Large intestine (tissue), 3 donors: ENCODE measurements at regions not wholly inside any gene's neighbourhood (a gene's known extent, or its start where the extent isn't known, plus 50 kb on each side); places are given as distances from the start of the nearest gene placed in this dataset.

Experiments
- DNase-seq, 2 donors: peaks; one replicate each; pipeline versions ENCODE4 v3.0.0 to v3.0.0-alpha.2; 2013
- H3K27ac ChIP-seq: one replicate; pipeline ENCODE4 v1.5.1; 2013; ENCODE audit warnings: low read length
- H3K27me3 ChIP-seq: 2 replicates; pipeline ENCODE4 v1.6.1; 2013; ENCODE audit warnings: low read length; ENCODE audit not compliant: control insufficient read depth, insufficient read depth
- H3K36me3 ChIP-seq: 2 replicates; pipeline ENCODE4 v1.6.1; 2013; ENCODE audit warnings: low read length; ENCODE audit not compliant: control insufficient read depth, insufficient read depth
- H3K4me1 ChIP-seq: one replicate; pipeline ENCODE4 v1.6.1; 2013; ENCODE audit warnings: low read length; ENCODE audit not compliant: control insufficient read depth, insufficient read depth
- H3K4me3 ChIP-seq: one replicate; pipeline ENCODE4 v1.5.1; 2013; ENCODE audit warnings: low read length
- H3K9me3 ChIP-seq: one replicate; pipeline ENCODE4 v1.6.1; 2013; ENCODE audit warnings: mild to moderate bottlenecking, low read depth, low read length, moderate library complexity; ENCODE audit not compliant: control insufficient read depth
- WGBS: methylation state at CpG from one replicate; pipeline ENCODE4 v1.1.5; 2013; ENCODE audit warnings: low lambda C conversion rate; ENCODE audit not compliant: insufficient coverage; 5-methylcytosine and 5-hydroxymethylcytosine counted together

DNA sequence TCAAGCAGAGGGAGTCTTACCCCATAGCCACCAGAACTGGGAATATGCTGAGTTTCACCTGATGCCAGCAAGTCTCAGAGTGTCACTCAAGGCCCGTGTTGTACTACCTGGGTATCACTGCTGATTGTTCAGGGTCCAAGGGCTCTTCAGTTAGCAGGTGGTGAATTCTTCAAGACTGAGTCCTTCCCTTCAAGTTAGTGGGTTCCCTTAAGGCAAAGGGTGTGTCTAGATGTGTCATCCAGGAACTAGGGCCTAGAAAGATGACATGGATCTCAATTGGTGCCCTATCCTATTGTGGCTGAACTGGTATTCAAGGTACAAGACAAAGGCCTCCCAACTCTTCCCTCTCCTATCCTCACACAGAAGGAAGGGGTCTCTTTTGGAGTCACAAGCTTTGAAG, 159.9 kb upstream of the DIPK2B start:
- DNase-seq, result peak; percentile 5 to 15
- Histone ChIP-seq H3K4me1 (peaks cover 14% of the 10 kb centered on the region), H3K27me3 (no peaks in the 10 kb centered on the region), H3K9me3 (no peaks in the 10 kb centered on the region), H3K36me3 (no peaks in the 10 kb centered on the region), H3K27ac (peak overlapping the region; percentile 78), H3K4me3 (no peak overlapping the region)
- WGBS, result no CpG with 5 or more reads among the region's 1 CpG

DNA sequence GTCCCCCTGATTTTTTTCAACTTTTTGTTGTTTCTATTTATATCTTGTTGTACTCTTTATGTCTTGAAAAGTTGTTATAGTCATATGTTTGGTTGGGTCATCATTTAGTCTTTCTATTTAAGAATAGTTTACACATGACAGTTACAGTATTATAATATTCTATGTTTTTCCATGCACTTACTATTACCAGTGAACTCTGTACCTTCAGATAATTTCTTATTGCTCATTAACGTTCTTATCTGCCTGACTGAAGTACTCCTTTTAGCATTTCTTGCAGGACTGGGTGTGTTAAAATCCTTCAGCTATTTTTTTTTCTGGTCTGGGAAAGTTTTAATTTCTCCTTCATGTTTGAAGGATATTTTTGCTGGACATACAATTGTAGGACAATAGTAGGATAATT, 157.7 kb upstream of the DIPK2B start:
- no peaks in the 10 kb centered on the region for H3K9me3 ChIP-seq
- H3K4me3 ChIP-seq, result no peak overlapping the region
- no peaks in the 10 kb centered on the region for H3K36me3 ChIP-seq
- H3K4me1 ChIP-seq, result peaks cover 14% of the 10 kb centered on the region
- DNase-seq, result peak; percentile 38 to 72
- no CpG with 5 or more reads among the region's 1 CpG for WGBS
- H3K27me3 ChIP-seq, result no peaks in the 10 kb centered on the region
- peak overlapping the region; percentile 78 for H3K27ac ChIP-seq

DNA sequence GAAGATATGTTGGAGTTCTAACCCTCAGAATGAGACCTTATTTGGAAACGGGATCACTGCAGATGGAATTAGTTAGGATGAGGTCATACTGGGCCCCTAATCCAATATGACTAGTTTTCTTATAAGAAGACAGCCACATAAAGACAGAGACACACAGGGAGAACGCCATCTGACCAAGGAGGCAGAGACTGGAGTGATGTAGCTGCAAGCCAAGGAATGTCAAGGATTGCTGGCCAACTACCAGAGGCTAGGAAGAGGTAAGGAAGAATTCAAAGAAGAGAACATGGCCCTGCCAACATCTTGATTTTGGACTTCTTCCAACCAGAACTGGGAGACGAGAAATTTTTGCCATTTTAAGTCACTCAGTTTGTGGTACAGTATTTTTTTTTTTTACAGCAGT, 152.8 kb upstream of the DIPK2B start:
- H3K4me3 ChIP-seq, result no peak overlapping the region
- peaks cover 3% of the 10 kb centered on the region for H3K4me1 ChIP-seq
- no peaks in the 10 kb centered on the region for H3K9me3 ChIP-seq
- no peak overlapping the region for H3K27ac ChIP-seq
- no peak for DNase-seq
- no CpG with 5 or more reads among the region's 3 CpGs for WGBS
- H3K36me3 ChIP-seq, result no peaks in the 10 kb centered on the region
- no peaks in the 10 kb centered on the region for H3K27me3 ChIP-seq

DNA sequence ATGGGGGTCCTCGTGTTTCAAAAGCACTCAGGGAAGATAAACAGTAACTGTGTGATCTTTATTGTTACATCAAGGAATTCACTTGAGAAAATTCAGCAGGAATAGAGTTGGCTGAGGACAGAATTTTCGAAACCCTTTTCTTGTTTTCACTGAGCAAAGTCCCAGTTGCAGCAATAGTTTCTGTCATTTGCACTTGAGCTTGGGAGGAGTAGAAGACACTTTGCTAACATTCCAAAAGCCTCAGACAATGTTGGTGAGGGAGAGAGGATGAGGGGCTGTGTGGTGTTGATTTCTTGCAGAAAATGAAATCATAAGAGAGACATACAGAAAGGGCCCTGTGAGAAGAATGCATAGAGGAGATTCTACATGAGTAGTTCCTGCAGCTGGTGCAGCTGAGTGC, 151.9 kb upstream of the DIPK2B start:
- peaks cover 3% of the 10 kb centered on the region for H3K4me1 ChIP-seq
- H3K27ac ChIP-seq, result peak overlapping the region; percentile 39
- no CpG with 5 or more reads among the region's 2 CpGs for WGBS
- no peaks in the 10 kb centered on the region for H3K36me3 ChIP-seq
- peak; percentile 23 to 54 for DNase-seq
- H3K27me3 ChIP-seq, result no peaks in the 10 kb centered on the region
- no peak overlapping the region for H3K4me3 ChIP-seq
- no peaks in the 10 kb centered on the region for H3K9me3 ChIP-seq

DNA sequence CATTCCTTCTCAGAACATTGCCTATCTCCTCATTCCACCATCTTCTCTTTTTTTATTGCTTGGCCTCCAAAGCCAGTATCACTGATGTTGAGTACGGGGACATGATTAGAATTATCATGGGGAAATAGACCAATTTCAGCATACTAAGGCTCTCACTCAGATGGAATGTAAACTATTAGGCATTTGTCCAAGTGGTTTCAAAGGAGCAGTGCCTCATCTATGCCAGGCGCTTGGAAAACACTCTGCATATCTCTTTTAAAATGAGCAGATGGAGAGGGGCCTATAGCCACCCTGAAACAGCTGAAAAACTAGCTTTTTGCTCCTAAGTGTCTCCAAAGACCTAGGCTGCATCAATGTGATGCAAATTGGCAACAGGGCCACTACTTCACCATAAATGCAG, 150.8 kb upstream of the DIPK2B start:
- Histone ChIP-seq H3K4me1 (peaks cover 3% of the 10 kb centered on the region), H3K9me3 (no peaks in the 10 kb centered on the region), H3K27ac (no peak overlapping the region), H3K27me3 (no peaks in the 10 kb centered on the region), H3K4me3 (no peak overlapping the region), H3K36me3 (no peaks in the 10 kb centered on the region)
- no peak for DNase-seq
- no CpG with 5 or more reads among the region's 2 CpGs for WGBS

DNA sequence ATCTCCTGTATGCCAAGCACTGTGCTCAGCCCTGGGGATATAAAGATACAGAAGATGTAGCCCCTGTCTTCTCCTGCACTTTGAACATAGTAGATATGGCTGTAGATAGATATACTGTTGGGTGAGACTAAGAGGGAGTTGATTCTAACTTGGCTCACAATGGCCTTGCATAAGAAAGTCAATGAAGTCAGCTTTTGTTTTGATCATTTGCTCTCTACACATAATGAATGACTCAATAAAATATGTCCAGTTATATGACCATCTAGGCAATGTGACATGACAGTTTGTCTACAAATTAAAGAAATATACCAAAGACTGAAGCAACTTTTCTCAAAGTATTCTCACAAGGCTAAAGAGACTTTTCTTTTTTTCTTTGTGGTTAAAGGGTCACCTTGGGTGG, 147.6 kb upstream of the DIPK2B start:
- Histone ChIP-seq H3K27ac (no peak overlapping the region), H3K27me3 (no peaks in the 10 kb centered on the region), H3K9me3 (no peaks in the 10 kb centered on the region), H3K36me3 (no peaks in the 10 kb centered on the region), H3K4me3 (no peak overlapping the region), H3K4me1 (peaks cover 3% of the 10 kb centered on the region)
- no peak for DNase-seq

DNA sequence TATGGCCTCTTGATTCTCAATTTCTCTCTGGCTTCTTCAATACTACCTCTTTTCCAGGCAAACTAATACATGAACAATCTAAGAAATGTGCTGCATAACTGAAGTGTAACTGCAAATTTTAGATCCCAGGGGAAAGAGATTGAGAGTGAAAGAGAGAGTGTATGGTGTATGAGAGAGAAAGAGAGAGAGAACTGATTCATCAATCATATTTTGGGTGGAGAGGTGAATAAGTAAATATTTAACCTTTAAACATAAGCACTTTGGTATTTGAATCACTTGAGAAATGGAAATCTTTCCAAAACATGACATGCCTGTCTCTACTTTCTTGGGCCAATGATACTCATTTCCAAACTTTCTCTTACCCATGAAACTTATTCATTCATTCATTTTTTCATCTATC, 147.2 kb upstream of the DIPK2B start:
- DNase-seq, result no peak
- no peak overlapping the region for H3K27ac ChIP-seq
- peaks cover 2% of the 10 kb centered on the region for H3K4me1 ChIP-seq
- H3K9me3 ChIP-seq, result no peaks in the 10 kb centered on the region
- H3K4me3 ChIP-seq, result no peak overlapping the region
- H3K36me3 ChIP-seq, result no peaks in the 10 kb centered on the region
- H3K27me3 ChIP-seq, result no peaks in the 10 kb centered on the region

DNA sequence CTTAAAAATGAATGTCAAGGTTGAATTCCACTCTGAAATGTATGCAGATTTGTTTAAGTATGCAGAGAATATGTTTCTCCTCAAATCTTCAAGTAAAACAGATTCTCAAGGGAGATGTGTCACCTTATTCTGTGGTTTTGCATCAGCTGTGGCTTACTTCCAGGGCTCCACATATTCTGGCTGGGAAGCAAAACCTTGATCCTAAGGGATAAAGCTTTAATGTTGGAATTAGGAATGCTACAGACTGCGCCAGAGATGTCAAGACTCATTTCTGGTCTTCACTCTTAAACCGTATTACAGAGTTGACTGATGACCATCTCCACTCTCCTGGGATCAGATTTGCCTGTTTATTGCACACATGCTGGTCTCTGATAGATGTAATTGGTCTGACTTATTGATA, 143.9 kb upstream of the DIPK2B start:
- no peak for DNase-seq
- H3K36me3 ChIP-seq, result no peaks in the 10 kb centered on the region
- H3K27me3 ChIP-seq, result no peaks in the 10 kb centered on the region
- H3K9me3 ChIP-seq, result no peaks in the 10 kb centered on the region
- no peak overlapping the region for H3K27ac ChIP-seq
- H3K4me1 ChIP-seq, result no peaks in the 10 kb centered on the region
- H3K4me3 ChIP-seq, result no peak overlapping the region
- no CpG with 5 or more reads among the region's 2 CpGs for WGBS

DNA sequence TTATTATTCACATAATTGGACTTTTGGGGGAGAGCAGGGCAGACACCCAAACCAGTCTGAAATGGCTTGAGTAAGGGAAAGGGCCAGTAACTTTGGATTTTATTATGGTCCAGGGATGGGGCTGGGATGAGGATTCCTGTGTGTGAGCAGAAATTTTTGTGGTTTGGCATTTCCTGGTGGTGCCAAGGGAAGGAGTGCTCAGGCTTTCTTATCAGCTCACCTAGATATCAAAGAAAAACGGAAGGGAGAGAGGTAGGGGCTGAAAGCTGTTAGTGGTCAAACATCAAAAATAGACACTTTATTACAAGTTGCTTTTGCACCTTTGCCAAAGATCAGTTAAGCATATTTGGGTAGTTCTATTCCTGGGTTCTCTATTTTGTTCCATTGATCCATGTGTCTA, 128.5 kb upstream of the DIPK2B start:
- no peak for DNase-seq
- Histone ChIP-seq H3K27ac (no peak overlapping the region), H3K4me3 (no peak overlapping the region), H3K36me3 (no peaks in the 10 kb centered on the region), H3K4me1 (no peaks in the 10 kb centered on the region), H3K27me3 (no peaks in the 10 kb centered on the region), H3K9me3 (no peaks in the 10 kb centered on the region)
- WGBS, result no CpG with 5 or more reads among the region's 1 CpG

DNA sequence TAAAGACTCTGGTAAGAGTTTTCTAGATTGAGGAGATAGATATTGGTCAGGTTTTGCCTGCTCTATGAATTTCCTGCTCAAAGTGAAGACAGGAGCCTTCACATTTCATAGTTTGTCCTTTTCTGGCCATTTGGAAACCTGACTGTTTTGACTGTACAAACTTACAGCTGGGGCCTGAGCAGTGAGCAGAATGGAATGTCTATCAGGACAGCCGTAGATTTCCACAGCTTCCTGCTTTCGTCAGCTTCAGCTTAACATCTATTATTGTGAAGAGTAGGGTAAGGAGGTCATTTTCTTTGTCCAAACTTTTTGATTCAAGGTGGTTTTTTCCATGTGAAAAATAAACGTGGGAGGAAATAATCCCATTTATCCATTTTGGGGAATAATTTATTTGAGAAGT, 124.3 kb upstream of the DIPK2B start:
- no peaks in the 10 kb centered on the region for H3K9me3 ChIP-seq
- DNase-seq, result no peak
- WGBS, result no CpG with 5 or more reads among the region's 3 CpGs

DNA sequence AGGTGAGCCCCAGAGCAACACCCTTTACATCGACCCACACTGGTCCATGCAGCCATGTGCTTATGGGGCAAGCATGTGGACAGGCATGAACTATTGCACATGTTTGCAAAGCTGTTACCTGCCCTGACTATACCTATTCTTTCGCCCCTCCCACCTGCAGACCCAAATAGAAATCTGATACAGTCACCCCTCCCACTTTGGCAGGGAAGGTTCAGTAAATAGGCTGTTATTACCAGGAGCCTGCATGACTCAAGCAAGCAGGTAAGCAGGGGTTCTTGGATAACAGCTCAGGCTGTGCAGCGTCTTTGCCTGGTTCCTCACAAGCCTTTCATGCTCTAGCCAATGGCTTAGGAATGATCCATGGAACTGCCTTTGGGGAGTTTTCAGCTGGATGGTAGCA, 122.7 kb upstream of the DIPK2B start:
- no CpG with 5 or more reads among the region's 3 CpGs for WGBS
- no peak overlapping the region for H3K4me3 ChIP-seq

More for the DNA sequence above, 124.3 kb upstream of the DIPK2B start:
- H3K36me3 ChIP-seq, result no peaks in the 10 kb centered on the region
- H3K4me1 ChIP-seq, result peaks cover 2% of the 10 kb centered on the region
- H3K27ac ChIP-seq, result no peak overlapping the region
- H3K27me3 ChIP-seq, result no peaks in the 10 kb centered on the region
- no peak overlapping the region for H3K4me3 ChIP-seq

More for the DNA sequence above, 122.7 kb upstream of the DIPK2B start:
- H3K27ac ChIP-seq, result no peak overlapping the region
- H3K36me3 ChIP-seq, result no peaks in the 10 kb centered on the region
- peaks cover 2% of the 10 kb centered on the region for H3K4me1 ChIP-seq
- H3K9me3 ChIP-seq, result no peaks in the 10 kb centered on the region
- DNase-seq, result no peak
- no peaks in the 10 kb centered on the region for H3K27me3 ChIP-seq
